ENCODE measurements at regions not wholly inside any gene's neighbourhood (a gene's known extent, or its start where the extent isn't known, plus 50 kb on each side); places are given as distances from the start of the nearest gene placed in this dataset.

DNA sequence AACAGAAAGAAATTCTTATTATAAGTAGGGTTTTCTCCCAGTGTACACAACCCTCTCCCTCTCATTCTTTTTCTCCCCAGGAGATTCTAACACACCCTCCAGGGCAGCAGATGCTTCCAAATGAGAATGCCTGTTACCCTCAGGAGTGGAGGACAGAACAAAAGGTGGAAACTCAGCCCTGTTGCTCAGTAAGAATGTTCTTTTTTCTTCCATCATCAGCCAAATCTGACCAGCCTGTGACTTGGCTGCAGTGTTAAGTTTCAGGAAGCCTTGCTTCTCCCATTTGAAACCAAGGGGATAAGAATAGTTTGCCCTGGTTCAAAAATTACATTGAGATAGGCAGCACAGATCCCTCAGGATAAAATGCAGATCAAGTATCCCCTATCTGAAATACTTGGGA is 77.5 kb upstream of the EEPD1 start:
- TF ChIP-seq, protein P1, sequence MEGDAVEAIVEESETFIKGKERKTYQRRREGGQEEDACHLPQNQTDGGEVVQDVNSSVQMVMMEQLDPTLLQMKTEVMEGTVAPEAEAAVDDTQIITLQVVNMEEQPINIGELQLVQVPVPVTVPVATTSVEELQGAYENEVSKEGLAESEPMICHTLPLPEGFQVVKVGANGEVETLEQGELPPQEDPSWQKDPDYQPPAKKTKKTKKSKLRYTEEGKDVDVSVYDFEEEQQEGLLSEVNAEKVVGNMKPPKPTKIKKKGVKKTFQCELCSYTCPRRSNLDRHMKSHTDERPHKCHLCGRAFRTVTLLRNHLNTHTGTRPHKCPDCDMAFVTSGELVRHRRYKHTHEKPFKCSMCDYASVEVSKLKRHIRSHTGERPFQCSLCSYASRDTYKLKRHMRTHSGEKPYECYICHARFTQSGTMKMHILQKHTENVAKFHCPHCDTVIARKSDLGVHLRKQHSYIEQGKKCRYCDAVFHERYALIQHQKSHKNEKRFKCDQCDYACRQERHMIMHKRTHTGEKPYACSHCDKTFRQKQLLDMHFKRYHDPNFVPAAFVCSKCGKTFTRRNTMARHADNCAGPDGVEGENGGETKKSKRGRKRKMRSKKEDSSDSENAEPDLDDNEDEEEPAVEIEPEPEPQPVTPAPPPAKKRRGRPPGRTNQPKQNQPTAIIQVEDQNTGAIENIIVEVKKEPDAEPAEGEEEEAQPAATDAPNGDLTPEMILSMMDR (IDR thresholded peaks at IDR 0.05) = no peak
- no peak for TF ChIP-seq POLR2A (IDR thresholded peaks at IDR 0.05)
- TF ChIP-seq EP300 (IDR thresholded peaks at IDR 0.05) = no peak

Data from stomach (tissue), 4 donors.